SK-N-MC (cell line): ENCODE measurements at regions not wholly inside any gene's neighbourhood (a gene's known extent, or its start where the extent isn't known, plus 50 kb on each side); places are given as distances from the start of the nearest gene placed in this dataset.

Experiments used
- EZH2 ChIP-seq: fragments of 200-600 bp; sonication (generic); IDR thresholded peaks from one replicate; pipeline ENCODE4 v1.6.1; 2017; ENCODE audit warnings: antibody characterized with exemption
- FOXP2 ChIP-seq: optimal IDR thresholded peaks from 2 replicates; pipeline ENCODE3; 2011; ENCODE audit warnings: mild to moderate bottlenecking, moderate library complexity; ENCODE audit not compliant: insufficient read depth; ENCODE audit errors: extremely low read length, control extremely low read depth
- POLR2AphosphoS5 ChIP-seq: IDR thresholded peaks from 2 replicates; pipeline ENCODE4 v1.6.1; 2012; ENCODE audit warnings: mild to moderate bottlenecking, low read depth, low read length, borderline replicate concordance

DNA sequence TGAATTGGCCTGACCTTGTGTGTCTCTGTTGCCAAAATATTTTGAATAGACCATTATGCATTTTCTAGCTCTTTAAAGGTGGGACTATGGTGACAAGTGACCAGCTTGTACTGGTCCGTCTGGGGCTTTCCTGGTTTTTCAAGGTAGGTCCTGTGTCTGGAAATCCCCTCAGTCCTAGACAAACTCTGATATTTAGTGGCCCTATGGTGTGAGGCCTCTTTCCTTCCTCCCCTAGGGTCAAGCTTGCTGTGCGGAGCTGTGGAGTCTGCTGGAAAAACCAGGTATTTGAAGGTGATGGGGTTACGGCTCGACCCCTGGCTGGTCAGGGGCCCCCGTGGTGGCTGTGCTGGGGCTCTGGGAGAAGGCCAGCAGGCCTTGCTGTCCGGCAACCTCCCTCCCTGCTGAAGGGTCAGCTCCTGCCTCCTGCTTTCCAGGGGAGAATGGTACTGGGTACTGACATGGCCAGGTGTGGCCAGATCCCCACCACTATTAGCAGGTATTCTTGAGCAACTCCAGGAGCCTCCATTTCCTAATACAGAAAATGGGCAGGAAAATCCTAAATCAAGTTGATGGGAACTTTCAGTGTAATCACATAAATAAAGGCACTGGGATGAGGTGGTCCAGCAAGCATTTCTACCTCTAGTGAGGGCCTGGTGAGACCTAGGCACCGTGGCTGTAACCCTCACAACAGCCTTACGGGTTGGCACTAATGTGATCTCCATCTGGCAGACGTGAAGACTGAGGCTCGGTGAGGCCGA, 86.2 kb upstream of the HS6ST1 start:
- TF ChIP-seq POLR2AphosphoS5 (no peak), EZH2 (no peak), FOXP2 (no peak)
